GM23338 (cell line): ENCODE measurements at regions not wholly inside any gene's neighbourhood (a gene's known extent, or its start where the extent isn't known, plus 50 kb on each side); places are given as distances from the start of the nearest gene placed in this dataset.

Source experiments
- CTCF ChIP-seq, 2 experiments: fragments of 200-600 bp in 1 of 2; sonication (generic) in 1 of 2; conservative IDR thresholded peaks; 2 replicates each; pipeline versions ENCODE4 v1.5.1 to v1.6.1; 2016 to 2017; ENCODE audit warnings: antibody characterized with exemption in 2 of 2, low read depth in 2 of 2, mild to moderate bottlenecking in 2 of 2, moderate library complexity in 1 of 2
- EZH2 ChIP-seq: fragments of 200-600 bp; sonication (generic); IDR thresholded peaks from one replicate; pipeline ENCODE4 v1.8.0; 2017; ENCODE audit warnings: antibody characterized with exemption, mild to moderate bottlenecking, low read depth; ENCODE audit not compliant: unreplicated experiment
- EZH2phosphoT487 ChIP-seq: fragments of 200-600 bp; sonication (generic); IDR thresholded peaks from one replicate; pipeline ENCODE4 v1.8.1; 2018; ENCODE audit warnings: antibody characterized with exemption; ENCODE audit not compliant: unreplicated experiment
- JUNB ChIP-seq: IDR thresholded peaks from one replicate; pipeline ENCODE4 v1.6.1; 2016; ENCODE audit warnings: antibody characterized with exemption; ENCODE audit not compliant: unreplicated experiment
- NANOG ChIP-seq: IDR thresholded peaks from 2 replicates; pipeline ENCODE4 v1.6.1; 2016; ENCODE audit warnings: antibody characterized with exemption, borderline replicate concordance
- POLR2AphosphoS5 ChIP-seq: IDR thresholded peaks from 2 replicates; pipeline ENCODE4 v1.6.1; 2016; ENCODE audit warnings: antibody characterized with exemption, low read depth
- REST ChIP-seq: IDR thresholded peaks from one replicate; pipeline ENCODE4 v1.6.1; 2018; ENCODE audit warnings: antibody characterized with exemption; ENCODE audit not compliant: unreplicated experiment

- TF ChIP-seq JUNB, result no peak
- no peak for TF ChIP-seq CTCF (conservative IDR thresholded peaks at IDR 0.05; ENCODE audit: low read depth in 2 of 2)
- no peak for TF ChIP-seq REST
- no peak for TF ChIP-seq EZH2
- TF ChIP-seq EZH2phosphoT487, result no peak
- no peak for TF ChIP-seq NANOG
- TF ChIP-seq POLR2AphosphoS5, result no peak
These were observed 481.4 kb downstream of the FAT4 start for GRCh38 chr4:125796138-125796537.
